ENCODE measurements at regions not wholly inside any gene's neighbourhood (a gene's known extent, or its start where the extent isn't known, plus 50 kb on each side); places are given as distances from the start of the nearest gene placed in this dataset.

- TF ChIP-seq CTCF (IDR thresholded peaks at IDR 0.05; ENCODE audit: low read depth, low read length) (no peak), POLR2A (IDR thresholded peaks at IDR 0.05; ENCODE audit: extremely low read depth, insufficient read length) (no peak)
These were observed 93.4 kb upstream of the ENPP6 start for GRCh38 chr4:184310881-184311709.
